G401.6 (cell line): ENCODE measurements at regions not wholly inside any gene's neighbourhood (a gene's known extent, or its start where the extent isn't known, plus 50 kb on each side); places are given as distances from the start of the nearest gene placed in this dataset.
A peak's percentile ranks its signal among the peaks of the same experiment; 100 is the strongest.

ENCODE experiments used
- FAIRE-seq: peaks from 2 replicates; lab custom pipeline; 2012; peaks lifted over from hg19 to GRCh38; lab: Jason Lieb, UNC

- no peak for FAIRE-seq
These were observed 480.9 kb downstream of the TSN start for GRCh38 chr2:122236152-122236874.

GRCh38 chr2:122236925-122237324 is 481.5 kb downstream of the TSN start:
- FAIRE-seq: no peak

GRCh38 chr2:122237450-122237849 is 482.0 kb downstream of the TSN start:
- FAIRE-seq: no peak

DNA sequence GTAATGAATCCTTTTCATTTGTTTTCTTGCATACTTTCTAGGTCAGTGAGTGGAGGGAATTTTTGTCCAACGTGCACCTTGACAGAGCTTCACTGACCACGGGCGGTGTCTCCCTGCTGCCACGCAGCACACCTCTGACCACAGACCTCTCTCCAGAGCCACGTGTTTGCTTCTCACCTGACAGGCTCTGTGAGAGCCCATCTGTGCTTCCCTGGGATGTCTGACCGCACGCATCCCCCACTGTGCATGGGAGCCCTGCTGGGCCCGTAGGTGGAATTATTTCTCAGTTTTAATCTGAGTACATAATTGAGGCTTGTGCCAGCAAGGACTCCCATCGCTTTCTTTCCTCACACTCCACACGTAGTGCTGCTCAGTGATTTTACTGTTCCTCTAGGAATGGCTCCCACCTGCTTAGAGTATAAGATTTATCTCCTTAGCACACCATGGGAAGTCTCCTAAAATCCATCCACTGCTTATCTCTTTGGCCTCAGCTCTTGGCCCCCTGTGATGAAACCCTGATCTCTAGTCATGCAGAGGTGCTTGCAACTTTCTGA is 482.6 kb downstream of the TSN start:
- no peak for FAIRE-seq

DNA sequence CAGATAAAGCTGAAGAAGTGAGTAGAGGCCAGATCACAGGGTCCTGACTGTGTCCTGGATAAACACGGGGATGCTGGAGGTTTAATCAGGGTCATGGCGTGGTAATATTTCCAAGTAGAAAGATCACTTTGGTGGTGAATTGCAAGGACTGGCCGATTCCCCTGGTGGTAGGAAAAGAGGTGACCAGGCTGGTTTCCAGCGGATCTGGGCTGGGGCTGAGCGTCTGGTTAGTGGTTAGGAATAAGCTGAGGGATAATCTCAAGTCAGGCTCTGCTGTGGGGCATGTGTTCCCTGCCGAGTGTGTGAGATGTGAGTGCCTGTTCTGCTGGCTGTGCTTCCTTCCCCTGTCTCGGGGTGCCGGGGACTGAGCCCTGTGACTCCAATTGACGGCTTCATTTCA is 484.0 kb downstream of the TSN start:
- no peak for FAIRE-seq

DNA sequence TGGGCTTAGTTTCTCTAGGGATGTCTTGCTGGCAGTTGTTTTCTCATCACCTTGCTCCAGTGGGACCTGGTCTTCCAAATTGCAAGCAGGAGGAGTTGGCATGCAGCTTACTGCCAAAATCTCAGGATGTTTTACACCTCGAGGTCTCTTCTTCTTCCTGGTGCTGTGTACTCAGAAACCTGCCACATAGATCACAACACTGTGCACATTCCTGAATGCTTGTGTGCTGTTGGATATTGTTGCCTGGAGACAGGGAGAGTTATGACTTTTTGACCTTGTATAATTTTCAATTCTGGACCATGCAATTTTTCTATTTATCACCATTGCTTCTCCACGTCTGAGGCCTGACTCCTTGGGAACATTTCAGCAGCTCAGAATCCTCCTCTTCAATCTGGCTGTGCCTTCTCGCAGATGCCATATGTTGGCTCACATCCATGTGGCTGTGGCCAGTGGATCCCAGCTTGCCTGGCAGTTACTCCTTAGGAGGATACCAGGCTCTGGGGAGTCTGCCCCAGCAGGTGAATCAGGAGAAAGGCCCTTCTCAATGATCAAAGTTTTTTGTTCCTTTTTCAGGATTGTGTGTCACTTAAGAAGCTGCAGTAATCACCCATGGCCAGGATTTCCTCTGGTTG is 489.3 kb downstream of the TSN start:
- FAIRE-seq: no peak

DNA sequence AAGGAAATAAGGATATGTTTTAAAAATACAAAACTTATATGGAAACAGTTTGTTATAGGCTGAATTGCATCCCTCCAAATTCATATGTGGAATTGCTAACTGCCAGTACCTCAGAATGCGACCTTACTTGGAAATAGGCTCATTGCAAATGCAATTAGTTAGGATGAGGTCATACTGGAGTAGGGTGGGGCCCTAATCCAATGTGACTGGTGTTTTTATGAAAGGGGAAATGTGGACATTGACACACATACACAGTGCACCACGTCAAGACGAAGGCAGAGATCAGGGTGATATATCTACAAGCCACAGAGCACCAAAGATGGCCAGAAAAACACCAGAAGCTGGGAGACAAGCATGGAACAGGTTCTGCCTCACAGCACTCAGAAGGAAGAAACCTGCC is 494.2 kb downstream of the TSN start:
- FAIRE-seq: no peak

GRCh38 chr2:122251158-122251557 is 495.7 kb downstream of the TSN start:
- FAIRE-seq: no peak

GRCh38 chr2:122251566-122251965 is 496.1 kb downstream of the TSN start:
- no peak for FAIRE-seq

DNA sequence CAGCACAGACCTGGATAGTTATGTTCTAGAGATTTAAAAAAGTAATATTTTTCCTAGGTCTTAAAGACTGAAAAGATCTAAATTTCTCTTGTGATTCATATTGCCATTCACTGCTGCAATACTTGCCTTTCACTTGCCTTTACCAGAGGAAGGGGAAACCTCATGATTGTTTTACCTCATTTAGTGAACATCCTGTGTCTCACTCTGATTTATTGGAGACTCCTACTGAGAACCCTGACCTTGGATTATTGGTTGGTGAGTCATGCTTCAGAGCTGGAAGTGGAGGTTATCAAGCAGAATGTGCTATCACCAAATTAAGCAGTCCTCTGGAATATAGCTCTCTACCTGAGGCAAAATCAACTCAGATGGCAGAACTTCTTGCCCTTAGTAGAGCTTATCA is 500.5 kb downstream of the TSN start:
- no peak for FAIRE-seq

DNA sequence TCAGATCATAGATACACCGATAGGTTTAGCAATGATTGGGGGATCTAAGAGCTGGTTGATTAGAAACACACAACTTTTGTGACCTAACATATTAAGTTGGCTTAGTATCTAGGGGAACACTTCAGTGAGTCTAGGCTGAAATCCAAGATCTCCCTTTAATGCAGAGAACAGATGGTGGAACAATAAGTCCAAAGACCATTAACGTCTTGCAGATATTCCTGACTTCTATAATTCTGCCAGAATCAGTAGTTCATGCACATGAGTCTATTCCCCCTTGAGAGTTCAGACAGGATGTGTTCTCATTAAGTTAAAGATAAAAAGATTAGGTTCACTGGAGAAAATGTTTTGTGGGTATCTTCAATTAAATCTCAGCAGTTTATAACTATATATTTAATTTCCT is 506.5 kb downstream of the TSN start:
- no peak for FAIRE-seq

- FAIRE-seq: no peak
These were observed 508.3 kb downstream of the TSN start for GRCh38 chr2:122263746-122264145.

- FAIRE-seq: no peak
These were observed 511.2 kb downstream of the TSN start for GRCh38 chr2:122266636-122267035.

DNA sequence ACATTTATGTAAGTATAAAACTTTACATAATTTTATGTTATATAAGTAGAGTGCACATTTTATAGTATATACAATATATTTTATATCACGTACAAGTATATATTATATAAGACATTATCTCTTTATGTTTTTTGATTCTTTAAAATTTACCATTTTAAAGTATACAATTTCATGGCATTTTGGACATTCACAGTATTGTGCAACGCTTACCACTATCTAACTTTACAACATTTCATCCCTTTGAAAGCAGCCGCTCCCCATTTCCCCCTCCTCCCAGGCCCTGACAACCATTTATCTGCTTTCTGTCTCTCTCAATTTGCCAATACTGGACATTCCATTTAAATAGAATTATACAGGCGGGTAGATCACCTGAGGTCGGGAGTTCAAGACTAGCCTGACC is 512.5 kb downstream of the TSN start:
- FAIRE-seq: peak; percentile 51

DNA sequence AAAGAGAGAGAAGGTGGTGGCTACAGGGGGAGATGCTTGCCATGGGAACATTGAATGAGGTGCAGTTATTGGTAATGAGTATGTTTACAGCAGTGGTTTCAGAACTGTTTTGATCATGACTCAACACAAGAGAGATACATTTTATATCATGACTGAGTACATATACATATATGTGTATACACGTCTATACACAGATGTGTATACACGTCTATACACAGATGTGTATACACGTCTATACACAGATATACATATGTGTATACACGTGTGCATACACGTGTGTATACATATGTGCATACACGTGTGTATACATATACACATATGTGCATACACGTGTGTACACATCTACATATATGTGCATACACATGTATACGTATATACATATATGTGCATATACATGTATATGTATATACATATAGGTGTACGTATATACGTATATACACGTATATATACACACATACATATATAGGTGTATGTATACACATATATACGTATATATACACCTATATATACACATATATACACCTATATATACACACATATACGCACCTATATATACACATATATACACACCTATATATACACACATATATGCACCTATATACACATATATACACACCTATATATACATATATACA is 518.5 kb downstream of the TSN start:
- FAIRE-seq: no peak

DNA sequence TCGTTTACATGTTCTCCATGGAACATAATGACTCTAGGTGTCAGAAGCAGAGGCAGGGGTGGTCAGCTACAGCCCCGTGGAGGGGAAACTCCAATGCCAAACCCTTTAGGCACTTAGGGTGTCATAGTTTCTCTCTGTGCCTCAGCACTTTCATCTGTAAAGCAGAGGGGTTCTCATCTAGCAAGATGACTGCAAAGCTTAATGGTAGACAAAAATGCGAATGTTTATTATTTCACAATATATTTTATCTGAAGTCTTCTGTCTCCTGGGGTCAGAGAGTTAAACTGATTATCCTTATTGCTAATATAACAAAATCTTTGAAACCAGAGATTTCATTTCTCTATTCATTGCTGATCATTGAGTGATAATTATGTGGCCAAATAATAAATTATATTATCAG is 522.5 kb downstream of the TSN start:
- FAIRE-seq: no peak

GRCh38 chr2:122300758-122301157 is 545.3 kb downstream of the TSN start:
- no peak for FAIRE-seq

DNA sequence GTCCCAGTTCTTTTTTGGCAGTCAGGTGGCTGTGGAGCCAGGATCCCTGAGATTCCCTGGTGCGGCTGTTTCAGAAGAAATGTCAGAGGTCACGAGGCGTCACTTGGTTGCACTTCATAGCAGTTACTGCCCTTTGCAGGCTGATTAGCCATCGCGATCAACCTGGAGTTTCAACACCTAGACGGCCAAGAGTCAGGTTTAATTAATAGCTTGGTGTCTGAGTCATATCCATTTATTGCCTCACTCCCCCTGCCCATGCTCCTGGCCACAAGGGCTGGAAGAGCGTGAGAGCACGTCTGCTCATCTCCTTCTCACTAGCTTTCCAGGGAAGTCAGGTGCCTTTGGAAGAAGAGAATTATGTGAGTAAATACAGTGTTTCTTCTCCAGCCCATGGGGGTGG is 552.3 kb downstream of the TSN start:
- no peak for FAIRE-seq

GRCh38 chr2:122315306-122315705 is 559.9 kb downstream of the TSN start:
- FAIRE-seq: no peak

DNA sequence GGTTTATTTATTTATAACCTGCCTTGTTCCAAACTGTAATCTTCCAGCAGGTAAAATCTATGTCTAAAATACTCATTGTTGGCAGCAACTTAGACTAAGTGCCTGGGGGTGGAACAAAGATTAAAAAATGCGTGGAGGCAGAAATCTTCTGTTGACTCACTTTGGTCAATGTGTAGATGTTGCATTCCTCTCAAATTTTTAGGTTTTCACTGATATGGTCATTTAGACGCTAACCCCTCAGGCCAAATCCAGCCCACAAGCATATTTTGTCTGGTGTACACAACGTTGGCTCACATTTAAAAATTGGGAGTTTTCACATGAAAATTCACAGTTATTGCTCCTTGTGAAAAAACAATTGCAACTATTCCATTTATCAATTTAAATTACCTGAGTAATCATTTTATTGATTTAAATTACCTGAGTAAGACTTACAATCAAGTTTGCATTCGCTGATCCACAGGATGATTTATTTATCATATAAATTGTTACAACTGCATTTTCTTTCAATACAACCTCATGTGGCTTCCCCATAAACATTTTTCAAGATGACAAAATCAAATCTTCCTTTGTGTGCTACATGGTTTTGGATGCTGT is 564.2 kb downstream of the TSN start:
- FAIRE-seq: no peak

- FAIRE-seq: no peak
These were observed 567.4 kb downstream of the TSN start for GRCh38 chr2:122322815-122323214.

- FAIRE-seq: no peak
These were observed 568.5 kb downstream of the TSN start for GRCh38 chr2:122323927-122324326.

DNA sequence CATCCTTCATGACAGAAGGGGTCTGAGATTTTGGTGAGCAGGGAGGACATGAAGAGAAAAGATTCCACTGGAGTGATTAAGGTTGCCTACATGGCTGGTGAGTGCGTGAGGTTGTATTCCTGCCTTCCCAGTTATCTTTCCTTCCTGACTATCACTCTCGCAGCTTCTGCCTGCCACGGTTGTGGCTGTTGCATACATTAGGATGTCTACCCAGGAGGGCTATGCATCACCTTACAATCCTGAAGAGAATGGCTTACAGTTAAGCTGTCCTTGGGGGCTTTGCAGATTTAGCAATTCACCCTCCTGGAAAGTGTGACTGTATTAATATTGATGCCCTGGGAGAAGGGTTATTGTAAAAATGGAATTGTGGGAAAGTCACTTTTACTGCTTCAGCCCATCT is 571.0 kb downstream of the TSN start:
- no peak for FAIRE-seq
